ENCODE measurements at regions not wholly inside any gene's neighbourhood (a gene's known extent, or its start where the extent isn't known, plus 50 kb on each side); places are given as distances from the start of the nearest gene placed in this dataset.

DNA sequence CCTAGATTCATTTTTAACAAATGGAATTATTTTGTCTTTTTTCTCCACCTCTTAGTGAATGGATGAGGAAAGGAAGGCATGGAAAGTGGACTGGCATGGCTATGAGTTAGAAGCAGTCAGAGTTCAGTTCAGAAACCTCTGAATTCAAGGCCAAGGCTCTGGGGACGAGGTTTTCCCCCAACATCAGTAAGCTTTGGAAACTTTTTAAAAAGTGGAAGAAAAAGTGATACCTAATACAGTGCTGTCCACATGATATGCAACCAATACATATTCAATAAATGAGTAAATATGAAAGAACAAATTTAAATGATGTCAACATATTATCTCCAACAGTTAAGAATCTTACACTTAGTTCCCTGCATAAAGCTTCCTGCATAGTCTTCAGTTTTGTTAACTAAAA is 204.7 kb downstream of the HLX start:
- Histone ChIP-seq H3K27ac (ENCODE audit: low read length) (no peak overlapping the region), H3K36me3 (ENCODE audit: control insufficient read depth in 2 of 2, extremely low read depth in 1 of 2, insufficient read depth in 1 of 2, low read length in 1 of 2) (no peaks in the 10 kb centered on the region), H3K4me1 (ENCODE audit: control insufficient read depth in 1 of 2, extremely low read depth in 1 of 2, insufficient read depth in 2 of 2, low read length in 2 of 2) (no peaks in the 10 kb centered on the region), H3K9me3 (no peaks in the 10 kb centered on the region), H3K4me3 (ENCODE audit: control insufficient read depth in 1 of 2, extremely low read depth in 1 of 2, low read length in 1 of 2) (no peak overlapping the region), H3K27me3 (replicated peaks in 1 of 2; ENCODE audit: control insufficient read depth in 2 of 2, extremely low read depth in 1 of 2, insufficient read depth in 2 of 2, low read length in 1 of 2) (no peaks in the 10 kb centered on the region)
- ChIA-PET POLR2A (no interaction called here), CTCF (interaction anchor here in 1 of 2 donors (0.6 kb wide), 1 partner anchor 446 kb away, joined by 3 read pairs; no protein-coding TSS in a partner anchor)
- H3K9me3 Mint-ChIP-seq = peaks cover 0 to 5% (median 2%) of the 10 kb centered on the region in 3 donors
- DNase-seq (no peak), ATAC-seq (replicated peaks in 1 of 4) (no peak)
- no peaks in the 10 kb centered on the region for H3K4me1 Mint-ChIP-seq
- no CpG with 5 or more reads among the region's 1 CpG for WGBS (ENCODE audit: insufficient coverage)
- no peaks in the 10 kb centered on the region for H3K36me3 Mint-ChIP-seq
- peaks cover 0 to 4% of the 10 kb centered on the region in 2 donors for H3K27me3 Mint-ChIP-seq
- H3K27ac Mint-ChIP-seq = no peak overlapping the region
- no peak overlapping the region for H3K4me3 Mint-ChIP-seq

DNA sequence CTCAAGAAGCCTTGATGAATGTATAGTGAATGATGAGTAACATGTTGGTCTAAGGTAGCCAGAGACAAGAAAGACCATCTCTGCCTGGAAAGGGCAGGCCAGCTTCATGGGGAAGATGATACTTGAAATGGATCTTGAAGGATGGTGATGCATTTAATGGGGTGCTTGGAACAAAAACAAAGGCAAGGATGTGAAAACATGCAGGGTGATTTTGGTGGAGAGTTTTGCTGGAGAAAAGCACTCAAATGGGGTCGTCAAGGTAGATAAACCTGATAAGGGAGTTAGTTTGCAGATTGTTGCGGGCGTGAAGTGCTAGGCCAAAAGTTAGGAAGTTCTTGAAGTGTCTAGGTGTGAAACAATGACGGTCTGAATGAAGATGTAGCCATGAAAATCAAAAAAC is 205.4 kb downstream of the HLX start:
- H3K9me3 Mint-ChIP-seq = peaks cover 0 to 5% (median 2%) of the 10 kb centered on the region in 3 donors
- no peak for DNase-seq
- CTCF ChIA-PET = no interaction called here
- H3K27ac Mint-ChIP-seq = no peak overlapping the region
- ATAC-seq (replicated peaks in 1 of 4) = no peak
- H3K27me3 Mint-ChIP-seq = peaks cover 0 to 4% of the 10 kb centered on the region in 2 donors
- Histone ChIP-seq H3K36me3 (ENCODE audit: control insufficient read depth in 2 of 2, extremely low read depth in 1 of 2, insufficient read depth in 1 of 2, low read length in 1 of 2) (no peaks in the 10 kb centered on the region), H3K27me3 (replicated peaks in 1 of 2; ENCODE audit: control insufficient read depth in 2 of 2, extremely low read depth in 1 of 2, insufficient read depth in 2 of 2, low read length in 1 of 2) (no peaks in the 10 kb centered on the region), H3K27ac (ENCODE audit: low read length) (no peak overlapping the region), H3K4me1 (ENCODE audit: control insufficient read depth in 1 of 2, extremely low read depth in 1 of 2, insufficient read depth in 2 of 2, low read length in 2 of 2) (no peaks in the 10 kb centered on the region), H3K9me3 (no peaks in the 10 kb centered on the region), H3K4me3 (ENCODE audit: control insufficient read depth in 1 of 2, extremely low read depth in 1 of 2, low read length in 1 of 2) (no peak overlapping the region)
- 93% methylated on average over 3 of the region's 4 CpGs for WGBS (ENCODE audit: insufficient coverage)
- POLR2A ChIA-PET = no interaction called here
- H3K4me3 Mint-ChIP-seq = no peak overlapping the region
- H3K4me1 Mint-ChIP-seq = no peaks in the 10 kb centered on the region
- no peaks in the 10 kb centered on the region for H3K36me3 Mint-ChIP-seq

DNA sequence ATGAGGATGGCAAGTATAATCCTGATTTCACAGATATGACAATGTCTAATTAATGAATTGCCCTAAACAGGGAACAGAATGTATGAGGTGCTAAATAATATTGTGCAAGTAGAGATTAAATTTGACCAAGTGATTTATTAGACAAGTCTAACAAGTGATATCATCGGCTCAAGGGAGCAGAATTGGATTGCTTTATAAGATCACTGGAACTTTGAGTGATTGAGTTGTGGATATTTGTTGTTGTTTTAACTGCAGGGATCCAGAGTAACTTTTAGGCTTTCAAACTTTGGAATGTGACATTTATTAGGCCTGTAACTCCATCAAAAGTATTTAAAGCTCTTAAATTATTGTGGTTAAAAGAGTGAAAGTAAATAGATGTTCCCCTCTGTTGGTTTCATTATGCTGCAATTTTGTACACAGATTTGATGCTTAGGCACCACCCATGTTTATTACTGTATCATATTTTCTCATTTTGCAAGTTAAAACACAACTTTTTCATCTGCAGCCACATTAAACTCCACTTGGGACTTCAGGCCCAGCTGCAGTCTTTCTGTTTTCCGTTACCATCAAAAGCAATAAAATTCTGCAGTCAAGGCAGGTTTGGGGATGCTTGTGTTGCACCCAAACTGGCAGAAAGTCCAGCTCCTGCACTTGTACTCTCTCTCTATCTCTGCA is 206.6 kb downstream of the HLX start:
- no peak for ATAC-seq (replicated peaks in 1 of 4)
- Mint-ChIP-seq H3K27ac (no peak overlapping the region), H3K4me3 (no peak overlapping the region), H3K9me3 (no peaks in the 10 kb centered on the region), H3K36me3 (no peaks in the 10 kb centered on the region), H3K27me3 (peaks cover 0 to 4% of the 10 kb centered on the region in 2 donors), H3K4me1 (no peaks in the 10 kb centered on the region)
- Histone ChIP-seq H3K9me3 (no peaks in the 10 kb centered on the region), H3K4me3 (ENCODE audit: control insufficient read depth in 1 of 2, extremely low read depth in 1 of 2, low read length in 1 of 2) (no peak overlapping the region), H3K27ac (ENCODE audit: low read length) (no peak overlapping the region), H3K36me3 (ENCODE audit: control insufficient read depth in 2 of 2, extremely low read depth in 1 of 2, insufficient read depth in 1 of 2, low read length in 1 of 2) (no peaks in the 10 kb centered on the region), H3K27me3 (replicated peaks in 1 of 2; ENCODE audit: control insufficient read depth in 2 of 2, extremely low read depth in 1 of 2, insufficient read depth in 2 of 2, low read length in 1 of 2) (no peaks in the 10 kb centered on the region), H3K4me1 (ENCODE audit: control insufficient read depth in 1 of 2, extremely low read depth in 1 of 2, insufficient read depth in 2 of 2, low read length in 2 of 2) (no peaks in the 10 kb centered on the region)
- CTCF ChIA-PET = no interaction called here
- no peak for DNase-seq
- 97% methylated on average over 2 of the region's 2 CpGs for WGBS (ENCODE audit: insufficient coverage)
- POLR2A ChIA-PET = no interaction called here

DNA sequence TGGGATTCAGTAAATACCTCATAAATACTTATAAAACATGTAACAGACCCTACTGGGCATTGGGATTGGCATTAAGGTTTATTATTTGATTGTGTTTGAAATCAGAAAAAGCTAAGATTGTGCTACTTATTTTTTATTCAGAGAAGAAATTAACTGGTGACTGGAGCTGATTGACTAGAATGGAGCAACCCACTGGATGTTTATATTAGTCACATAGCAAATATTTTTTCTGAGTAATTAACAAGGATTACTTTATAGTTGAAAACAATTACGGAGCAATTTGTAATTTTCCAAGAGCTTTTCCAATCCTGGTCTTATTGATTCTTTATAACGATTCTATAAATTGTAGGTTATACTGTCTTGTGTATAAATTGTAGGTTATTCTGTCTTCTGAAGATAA is 208.7 kb downstream of the HLX start:
- WGBS (ENCODE audit: insufficient coverage) = 100% methylated on average over 1 of the region's 2 CpGs
- H3K4me1 Mint-ChIP-seq = no peaks in the 10 kb centered on the region

DNA sequence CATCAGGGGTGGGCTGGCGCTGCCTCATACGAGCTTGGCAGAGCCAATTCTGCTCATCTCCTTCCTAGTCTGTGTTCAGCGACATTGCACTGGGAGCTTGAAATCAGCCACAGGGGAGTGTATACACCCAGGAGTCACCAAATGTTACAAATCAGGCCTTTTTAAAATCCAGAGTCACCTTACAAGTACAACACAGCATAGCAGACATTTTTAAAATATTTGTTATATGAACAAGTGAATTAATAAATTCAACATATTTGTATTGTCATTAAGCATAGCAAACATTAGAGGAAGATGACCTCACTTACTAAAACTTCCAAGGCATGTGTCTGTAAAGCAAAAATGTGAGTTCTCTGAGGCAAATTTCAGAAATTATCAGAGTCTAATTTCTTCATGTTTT is 210.0 kb downstream of the HLX start:
- no peak overlapping the region for H3K4me3 Mint-ChIP-seq
- no peak overlapping the region for H3K4me3 ChIP-seq (ENCODE audit: control insufficient read depth in 1 of 2, extremely low read depth in 1 of 2, low read length in 1 of 2)
- no peaks in the 10 kb centered on the region for H3K36me3 ChIP-seq (ENCODE audit: control insufficient read depth in 2 of 2, extremely low read depth in 1 of 2, insufficient read depth in 1 of 2, low read length in 1 of 2)
- ChIA-PET POLR2A (no interaction called here), CTCF (interaction anchor here in 1 of 2 donors (0.6 kb wide), 1 partner anchor 201 kb away, joined by 4 read pairs; no protein-coding TSS in a partner anchor)
- no peak for DNase-seq
- H3K9me3 ChIP-seq = no peaks in the 10 kb centered on the region
- no peak for ATAC-seq (replicated peaks in 1 of 4)
- H3K9me3 Mint-ChIP-seq = no peaks in the 10 kb centered on the region
- no peaks in the 10 kb centered on the region for H3K27me3 Mint-ChIP-seq
- no peak overlapping the region for H3K27ac ChIP-seq (ENCODE audit: low read length)
- no peaks in the 10 kb centered on the region for H3K27me3 ChIP-seq (replicated peaks in 1 of 2; ENCODE audit: control insufficient read depth in 2 of 2, extremely low read depth in 1 of 2, insufficient read depth in 2 of 2, low read length in 1 of 2)
- H3K27ac Mint-ChIP-seq = no peak overlapping the region
- no peaks in the 10 kb centered on the region for H3K36me3 Mint-ChIP-seq
- no peaks in the 10 kb centered on the region for H3K4me1 ChIP-seq (ENCODE audit: control insufficient read depth in 1 of 2, extremely low read depth in 1 of 2, insufficient read depth in 2 of 2, low read length in 2 of 2)
- no peaks in the 10 kb centered on the region for H3K4me1 Mint-ChIP-seq
- WGBS (ENCODE audit: insufficient coverage) = no CpG with 5 or more reads among the region's 3 CpGs

More for the DNA sequence above, 208.7 kb downstream of the HLX start:
- no peaks in the 10 kb centered on the region for H3K4me1 ChIP-seq (ENCODE audit: control insufficient read depth in 1 of 2, extremely low read depth in 1 of 2, insufficient read depth in 2 of 2, low read length in 2 of 2)
- no peaks in the 10 kb centered on the region for H3K9me3 ChIP-seq
- ChIA-PET CTCF (no interaction called here), POLR2A (no interaction called here)
- peaks cover 0 to 3% of the 10 kb centered on the region in 2 donors for H3K27me3 Mint-ChIP-seq
- H3K27ac Mint-ChIP-seq = no peak overlapping the region
- ATAC-seq (replicated peaks in 1 of 4) = no peak
- H3K27me3 ChIP-seq (replicated peaks in 1 of 2; ENCODE audit: control insufficient read depth in 2 of 2, extremely low read depth in 1 of 2, insufficient read depth in 2 of 2, low read length in 1 of 2) = no peaks in the 10 kb centered on the region
- H3K4me3 ChIP-seq (ENCODE audit: control insufficient read depth in 1 of 2, extremely low read depth in 1 of 2, low read length in 1 of 2) = no peak overlapping the region
- no peak overlapping the region for H3K4me3 Mint-ChIP-seq
- no peak for DNase-seq
- no peaks in the 10 kb centered on the region for H3K36me3 ChIP-seq (ENCODE audit: control insufficient read depth in 2 of 2, extremely low read depth in 1 of 2, insufficient read depth in 1 of 2, low read length in 1 of 2)
- H3K36me3 Mint-ChIP-seq = no peaks in the 10 kb centered on the region
- no peaks in the 10 kb centered on the region for H3K9me3 Mint-ChIP-seq
- no peak overlapping the region for H3K27ac ChIP-seq (ENCODE audit: low read length)

DNA sequence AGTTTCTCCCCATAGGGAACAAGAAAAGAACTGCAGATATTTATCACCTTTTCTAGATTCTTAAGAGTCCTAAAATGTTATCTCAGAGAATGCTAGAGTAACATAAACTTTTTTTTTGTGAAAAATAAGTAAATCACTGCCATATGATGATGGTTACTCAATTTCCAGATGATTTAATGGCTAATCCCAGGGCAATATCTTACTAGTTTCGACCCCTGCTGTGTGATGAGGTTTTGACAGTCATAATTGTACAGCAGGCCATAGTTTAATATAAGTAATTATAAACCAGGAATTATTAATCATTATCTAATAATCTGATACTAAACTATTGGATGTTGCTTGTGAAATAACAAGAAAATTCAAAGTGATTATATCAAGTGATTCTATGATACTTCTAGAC is 210.6 kb downstream of the HLX start:
- Mint-ChIP-seq H3K36me3 (no peaks in the 10 kb centered on the region), H3K27me3 (no peaks in the 10 kb centered on the region), H3K4me1 (no peaks in the 10 kb centered on the region), H3K27ac (no peak overlapping the region), H3K9me3 (no peaks in the 10 kb centered on the region), H3K4me3 (no peak overlapping the region)
- no peaks in the 10 kb centered on the region for H3K36me3 ChIP-seq (ENCODE audit: control insufficient read depth in 2 of 2, extremely low read depth in 1 of 2, insufficient read depth in 1 of 2, low read length in 1 of 2)
- ATAC-seq (replicated peaks in 1 of 4) (no peak), DNase-seq (no peak)
- ChIA-PET POLR2A (no interaction called here), CTCF (interaction anchor here in 1 of 2 donors (0.6 kb wide), 1 partner anchor 201 kb away, joined by 4 read pairs; no protein-coding TSS in a partner anchor)
- H3K27ac ChIP-seq (ENCODE audit: low read length) = no peak overlapping the region
- H3K9me3 ChIP-seq = no peaks in the 10 kb centered on the region
- no CpG with 5 or more reads among the region's 1 CpG for WGBS (ENCODE audit: insufficient coverage)
- H3K4me1 ChIP-seq (ENCODE audit: control insufficient read depth in 1 of 2, extremely low read depth in 1 of 2, insufficient read depth in 2 of 2, low read length in 2 of 2) = no peaks in the 10 kb centered on the region
- H3K4me3 ChIP-seq (ENCODE audit: control insufficient read depth in 1 of 2, extremely low read depth in 1 of 2, low read length in 1 of 2) = no peak overlapping the region
- H3K27me3 ChIP-seq (replicated peaks in 1 of 2; ENCODE audit: control insufficient read depth in 2 of 2, extremely low read depth in 1 of 2, insufficient read depth in 2 of 2, low read length in 1 of 2) = no peaks in the 10 kb centered on the region
